ENCODE measurements at regions not wholly inside any gene's neighbourhood (a gene's known extent, or its start where the extent isn't known, plus 50 kb on each side); places are given as distances from the start of the nearest gene placed in this dataset.

GRCh38 chr12:124225730-124226129 lies 69.2 kb upstream of the RFLNA start:
- Histone ChIP-seq H3K27me3 (ENCODE audit: control insufficient read depth, insufficient read depth, low read length) (no peaks in the 10 kb centered on the region), H3K36me3 (ENCODE audit: control insufficient read depth, insufficient read depth, low read length) (no peaks in the 10 kb centered on the region), H3K4me3 (ENCODE audit: low read depth, low read length) (no peak overlapping the region)
- TF ChIP-seq CTCF (IDR thresholded peaks at IDR 0.05; ENCODE audit: insufficient read depth, low read length, severe bottlenecking), result no peak
- FAIRE-seq (no peak), DNase-seq (ENCODE audit: low read depth) (no peak)

- H3K36me3 ChIP-seq (ENCODE audit: control insufficient read depth, insufficient read depth, low read length), result no peaks in the 10 kb centered on the region
- FAIRE-seq (no peak), DNase-seq (ENCODE audit: low read depth) (no peak)
- TF ChIP-seq CTCF (IDR thresholded peaks at IDR 0.05; ENCODE audit: insufficient read depth, low read length, severe bottlenecking), result no peak
- H3K27me3 ChIP-seq (ENCODE audit: control insufficient read depth, insufficient read depth, low read length), result no peaks in the 10 kb centered on the region
- H3K4me3 ChIP-seq (ENCODE audit: low read depth, low read length), result no peak overlapping the region
Observed at GRCh38 chr12:124227951-124228711, 66.8 kb upstream of the RFLNA start.

- H3K27me3 ChIP-seq (ENCODE audit: control insufficient read depth, insufficient read depth, low read length), result no peaks in the 10 kb centered on the region
- no peak for DNase-seq (ENCODE audit: low read depth)
- no peak overlapping the region for H3K4me3 ChIP-seq (ENCODE audit: low read depth, low read length)
- no peak for TF ChIP-seq CTCF (IDR thresholded peaks at IDR 0.05; ENCODE audit: insufficient read depth, low read length, severe bottlenecking)
- no peak for FAIRE-seq
- no peaks in the 10 kb centered on the region for H3K36me3 ChIP-seq (ENCODE audit: control insufficient read depth, insufficient read depth, low read length)
Observed at GRCh38 chr12:124229520-124229919, 65.4 kb upstream of the RFLNA start.

GRCh38 chr12:124230117-124230757 lies 64.7 kb upstream of the RFLNA start:
- Histone ChIP-seq H3K36me3 (ENCODE audit: control insufficient read depth, insufficient read depth, low read length) (no peaks in the 10 kb centered on the region), H3K4me3 (ENCODE audit: low read depth, low read length) (no peak overlapping the region), H3K27me3 (ENCODE audit: control insufficient read depth, insufficient read depth, low read length) (no peaks in the 10 kb centered on the region)
- TF ChIP-seq CTCF (IDR thresholded peaks at IDR 0.05; ENCODE audit: insufficient read depth, low read length, severe bottlenecking), result no peak
- DNase-seq (ENCODE audit: low read depth), result no peak
- no peak for FAIRE-seq

- FAIRE-seq (no peak), DNase-seq (ENCODE audit: low read depth) (no peak)
- Histone ChIP-seq H3K36me3 (ENCODE audit: control insufficient read depth, insufficient read depth, low read length) (no peaks in the 10 kb centered on the region), H3K27me3 (ENCODE audit: control insufficient read depth, insufficient read depth, low read length) (no peaks in the 10 kb centered on the region), H3K4me3 (ENCODE audit: low read depth, low read length) (no peak overlapping the region)
- TF ChIP-seq CTCF (IDR thresholded peaks at IDR 0.05; ENCODE audit: insufficient read depth, low read length, severe bottlenecking), result no peak
Observed at GRCh38 chr12:124230789-124231188, 64.1 kb upstream of the RFLNA start.

All from bronchial epithelial cell (primary cell).